Embryonic facial prominence (tissue), 1 donor: ENCODE measurements at regions not wholly inside any gene's neighbourhood (a gene's known extent, or its start where the extent isn't known, plus 50 kb on each side); places are given as distances from the start of the nearest gene placed in this dataset.

Experiments
- DNase-seq: peaks from one replicate; pipeline ENCODE4 v3.0.0-alpha.2; 2016; ENCODE audit errors: extremely low spot score

DNA sequence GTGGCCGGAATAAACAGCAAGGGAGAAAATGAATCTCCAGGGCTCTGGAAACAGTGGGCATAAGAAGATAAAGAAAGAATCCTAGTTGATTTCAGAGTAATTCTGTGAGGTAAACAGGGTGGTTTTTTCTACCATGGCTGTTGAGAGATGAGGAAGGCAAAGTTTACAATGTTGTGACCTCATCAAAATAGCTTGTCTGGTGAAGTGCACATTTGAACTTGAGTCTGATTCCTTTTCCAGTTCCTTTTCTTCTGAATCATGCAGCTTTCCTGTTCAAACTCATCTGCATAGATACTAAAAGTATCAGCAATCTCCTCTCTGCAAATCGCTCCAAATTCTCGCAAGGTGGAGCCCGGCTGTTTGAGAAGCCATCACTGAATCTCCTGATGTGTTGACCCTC, 161.7 kb downstream of the PLPP3 start:
- no peak for DNase-seq

DNA sequence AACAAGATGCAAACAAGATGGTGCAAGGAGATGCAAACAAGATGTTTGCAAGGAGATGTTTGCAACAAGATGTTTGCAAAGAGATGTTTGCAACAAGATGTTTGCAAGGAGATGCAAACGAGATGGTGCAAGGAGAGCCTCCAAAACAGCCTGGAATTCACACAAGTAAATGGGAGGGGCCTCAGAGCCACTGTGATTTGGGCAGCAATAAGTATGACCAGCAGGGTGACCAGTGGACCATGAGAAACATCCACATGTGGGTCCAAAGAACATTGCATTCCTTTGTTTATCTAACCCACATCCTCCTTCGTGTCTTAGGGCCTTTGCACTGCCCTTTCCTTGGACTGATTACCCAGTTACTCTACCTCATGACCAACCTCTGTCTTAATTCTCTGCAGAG, 162.9 kb downstream of the PLPP3 start:
- DNase-seq: no peak

DNA sequence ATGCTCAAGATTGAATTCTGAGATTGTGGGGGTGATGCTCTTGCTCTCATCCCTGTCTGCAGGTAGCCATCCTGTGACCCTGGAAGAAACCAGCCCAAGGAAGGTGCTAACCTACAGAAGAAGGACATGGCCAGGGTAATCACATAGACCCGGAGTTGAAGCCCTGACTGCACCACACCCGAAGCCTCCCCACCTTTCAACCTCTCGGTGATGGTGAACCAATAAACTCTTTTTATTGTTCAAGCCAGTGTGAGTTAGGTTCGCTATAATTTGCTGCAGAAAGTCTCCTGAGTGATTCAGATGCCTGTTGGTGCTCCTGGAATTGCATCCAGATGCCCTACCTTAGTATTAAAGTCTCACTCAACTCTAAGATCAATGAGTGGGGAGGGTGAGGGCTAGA, 163.6 kb downstream of the PLPP3 start:
- no peak for DNase-seq

DNA sequence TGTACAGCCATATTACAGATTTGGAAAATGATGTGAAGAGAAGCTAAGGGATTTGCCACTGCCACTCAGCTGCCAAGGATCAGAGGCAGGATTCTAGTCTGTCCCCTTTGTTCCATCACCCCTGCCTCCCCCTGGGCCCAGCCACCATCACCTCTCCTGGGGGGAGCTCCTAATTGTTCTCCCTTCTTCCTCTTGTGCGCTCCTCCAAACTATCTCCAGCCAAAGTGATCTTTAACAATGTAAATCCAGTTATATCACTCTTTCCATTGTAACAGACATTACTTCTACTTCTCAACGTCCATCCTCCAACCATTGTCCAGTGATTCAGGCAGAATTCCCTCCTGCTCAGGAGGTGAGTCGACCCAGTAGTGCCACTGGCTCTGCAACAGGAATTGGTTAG, 164.1 kb downstream of the PLPP3 start:
- DNase-seq: no peak

DNA sequence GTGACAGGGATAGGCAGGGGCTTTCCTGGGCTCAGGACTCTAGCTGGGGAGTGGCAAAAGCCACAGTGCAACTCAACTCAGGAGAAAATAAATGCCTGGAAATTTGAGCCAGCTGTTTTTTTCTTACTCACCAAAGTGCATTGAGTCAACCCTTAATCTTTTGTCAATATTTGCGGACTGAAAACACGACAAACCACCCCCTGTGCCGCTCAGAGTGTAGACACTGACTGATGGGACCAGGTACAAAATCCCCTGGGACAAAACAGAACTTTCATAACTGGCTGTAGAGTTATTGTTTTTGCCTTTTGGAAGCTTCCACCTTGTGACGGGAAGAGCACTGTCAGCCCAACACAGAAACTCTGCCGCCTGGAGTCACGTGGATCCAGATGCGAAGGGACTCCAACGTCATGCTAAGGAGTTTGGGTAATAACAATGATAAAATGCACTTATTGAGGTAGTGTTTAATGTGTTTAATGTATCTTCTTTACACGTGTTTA, 164.6 kb downstream of the PLPP3 start:
- DNase-seq: no peak

DNA sequence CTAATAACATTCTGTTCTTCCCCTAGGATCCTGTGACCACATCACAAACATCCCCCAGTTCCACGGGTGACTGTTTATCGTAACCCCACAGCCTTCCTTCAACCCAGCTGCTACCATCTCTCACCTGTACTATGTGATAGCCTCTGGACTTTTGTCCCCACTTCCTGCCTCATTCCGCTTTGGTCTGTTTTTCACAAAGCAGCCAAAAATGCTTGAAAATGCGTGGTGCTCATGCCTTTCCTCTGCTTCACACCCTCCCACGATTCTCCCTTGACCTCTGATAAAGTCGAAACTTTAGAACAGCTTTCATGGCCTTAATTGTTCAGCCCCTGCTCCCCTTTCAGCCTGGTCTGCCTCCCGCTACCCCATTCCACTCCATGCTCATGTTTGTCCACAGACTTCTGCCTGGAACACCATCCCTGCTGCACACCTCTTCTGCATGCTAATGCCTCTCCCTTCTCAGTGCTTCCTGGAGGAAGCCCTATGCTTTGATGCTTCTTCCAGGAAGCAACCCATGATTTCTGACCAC, 165.6 kb downstream of the PLPP3 start:
- DNase-seq: no peak

DNA sequence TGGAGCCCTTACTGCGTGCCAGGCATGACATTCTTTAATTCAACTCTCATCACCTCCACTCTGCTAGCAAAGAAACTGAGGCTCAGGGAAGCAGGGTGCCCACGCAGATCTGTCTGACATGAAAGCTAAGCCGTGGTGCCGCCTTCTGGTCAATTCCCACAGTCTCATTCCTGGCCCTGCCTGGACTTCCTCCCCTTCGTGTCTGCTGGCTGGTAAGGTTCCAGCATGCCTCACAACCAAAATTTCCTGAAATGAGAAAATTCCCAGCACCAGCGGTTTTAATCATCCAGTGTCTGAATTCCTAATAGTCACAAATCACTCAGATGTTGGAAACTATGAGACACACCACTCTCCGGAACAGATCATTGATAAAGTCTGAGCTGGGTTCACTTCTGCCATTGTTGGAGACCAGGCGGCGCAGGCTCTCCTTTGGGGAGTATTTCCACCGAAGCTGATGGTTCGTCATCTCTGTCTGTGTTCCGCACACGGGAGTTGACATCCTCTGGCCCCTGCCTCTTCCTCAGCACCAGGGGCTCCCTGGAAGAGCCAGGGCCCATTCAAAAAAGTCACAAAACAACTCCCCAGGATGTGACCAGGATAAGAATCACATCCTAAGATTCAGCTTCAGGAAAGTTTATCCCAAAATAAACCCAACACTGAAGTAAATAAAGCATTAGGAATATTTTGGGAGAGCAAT, 167.7 kb downstream of the PLPP3 start:
- DNase-seq: no peak

DNA sequence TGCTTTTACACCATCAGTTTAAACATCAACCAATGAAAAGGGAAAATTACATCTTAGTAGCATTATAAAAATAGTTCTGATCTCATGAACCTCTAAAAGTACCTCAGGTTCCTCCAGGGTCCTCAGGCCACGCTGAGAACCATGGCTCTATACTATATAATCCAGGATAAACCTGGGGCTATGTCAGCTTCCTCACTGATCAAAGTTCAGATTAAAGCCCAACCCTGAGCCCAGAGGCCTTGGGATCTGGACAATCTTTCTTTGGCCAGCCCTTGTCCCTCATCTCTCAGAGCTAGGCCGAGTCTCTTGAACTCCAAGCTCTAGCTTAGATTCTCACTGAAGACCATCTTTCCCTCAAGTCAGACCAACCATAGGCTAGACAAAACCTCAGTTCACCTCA, 168.3 kb downstream of the PLPP3 start:
- no peak for DNase-seq

DNA sequence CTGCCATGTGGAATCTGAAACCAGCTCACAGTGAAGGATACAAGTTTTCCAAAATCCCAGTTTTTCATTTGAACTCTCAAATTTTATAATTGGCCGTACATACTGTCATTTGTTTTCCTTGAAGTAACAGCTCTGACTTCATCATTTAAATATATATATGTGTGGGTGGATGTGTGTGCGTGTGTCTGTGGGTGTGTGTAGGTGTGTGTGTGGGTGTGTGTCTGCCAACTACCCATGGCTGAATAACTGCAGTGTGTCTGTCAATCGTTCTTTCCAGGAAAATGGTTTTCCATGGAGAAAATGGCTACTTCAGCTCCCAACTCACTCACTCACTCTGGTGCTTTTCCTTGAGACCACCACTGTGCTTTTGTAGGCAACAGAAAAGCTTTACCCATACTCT, 169.0 kb downstream of the PLPP3 start:
- DNase-seq: no peak

DNA sequence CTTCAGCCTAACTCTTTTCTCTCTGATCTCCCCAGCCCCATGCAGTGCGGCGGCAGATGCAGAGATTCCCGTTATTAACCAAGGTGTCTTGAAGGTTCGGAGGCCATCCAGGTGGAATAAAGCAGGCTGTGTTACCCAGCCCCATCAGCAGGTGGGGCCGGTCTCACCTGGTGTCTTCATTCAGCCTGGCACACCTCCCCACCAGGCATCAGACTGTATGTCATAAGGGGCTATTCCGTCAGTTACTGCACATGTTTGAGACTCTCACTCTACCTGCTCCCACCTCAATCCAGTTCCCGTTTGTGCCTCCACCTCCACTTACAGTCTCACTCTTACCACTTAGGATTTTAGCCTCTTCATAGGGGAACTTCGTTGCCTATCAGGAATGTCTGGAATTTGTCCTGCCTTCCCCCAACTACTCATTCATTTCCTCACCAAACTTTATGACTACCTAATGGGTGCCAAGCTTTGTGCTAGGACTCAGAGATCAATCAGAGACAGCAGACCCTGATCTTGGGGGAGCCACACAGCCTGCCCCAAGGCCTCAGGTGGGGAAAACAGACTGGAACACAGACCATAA, 170.2 kb downstream of the PLPP3 start:
- no peak for DNase-seq

DNA sequence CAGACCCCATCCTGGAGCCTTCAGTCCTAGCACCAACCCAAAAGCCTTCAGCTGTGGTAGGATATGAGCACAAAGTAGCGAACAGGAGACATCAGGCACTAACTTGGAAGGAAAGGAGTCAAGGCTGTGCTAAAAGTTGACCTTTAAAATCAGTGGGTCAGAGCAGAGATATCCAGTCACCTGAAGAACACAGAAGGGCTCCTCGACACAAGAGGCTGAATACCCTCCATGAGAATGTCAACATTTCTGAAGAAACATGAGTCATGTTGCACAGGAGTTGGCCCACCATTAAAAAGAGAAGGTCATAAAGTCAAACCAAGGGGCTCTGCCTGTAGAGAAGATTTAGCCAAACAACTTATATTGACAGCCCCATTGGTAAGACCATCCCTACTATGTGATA, 172.5 kb downstream of the PLPP3 start:
- no peak for DNase-seq

DNA sequence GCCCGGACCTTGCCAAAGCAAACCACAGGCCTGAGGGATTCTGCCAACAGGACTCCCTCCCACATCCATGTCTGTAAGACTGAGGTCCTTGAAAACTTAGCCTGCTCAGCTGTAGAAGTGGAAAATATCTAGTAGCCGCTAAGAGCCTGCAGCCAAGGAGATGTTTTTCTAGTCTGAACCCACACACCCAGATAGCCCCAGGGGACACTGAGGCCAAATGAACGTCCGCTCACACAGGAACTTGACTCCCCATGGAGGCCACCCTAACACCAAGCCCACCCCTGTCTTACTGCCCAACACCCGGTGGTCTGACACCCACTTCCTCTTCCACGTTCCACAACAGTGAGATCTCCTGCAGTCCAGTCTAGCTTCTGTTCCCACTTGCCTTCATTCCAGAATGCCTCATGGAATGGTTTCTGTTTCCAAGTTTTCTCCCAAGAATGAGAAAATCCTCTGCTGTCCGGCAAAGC, 174.8 kb downstream of the PLPP3 start:
- no peak for DNase-seq

DNA sequence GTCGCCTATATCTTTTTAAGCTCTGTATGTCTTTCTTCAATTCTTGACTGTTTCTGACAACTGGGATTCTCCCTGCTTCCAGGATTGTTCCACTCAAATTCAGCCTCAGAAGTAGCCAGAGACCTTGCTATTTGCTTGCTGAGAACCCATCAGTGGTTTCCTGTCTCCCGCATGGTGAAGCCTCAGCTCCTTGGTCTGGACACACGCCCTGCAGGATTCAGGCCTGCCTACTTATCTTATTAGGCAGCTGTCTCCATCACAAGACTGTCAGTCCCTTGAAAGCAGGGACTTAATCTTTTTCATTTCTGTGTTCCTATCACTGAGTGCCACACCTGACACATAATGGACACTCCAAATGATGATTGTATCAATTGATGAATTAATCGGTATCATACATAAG, 175.3 kb downstream of the PLPP3 start:
- no peak for DNase-seq

DNA sequence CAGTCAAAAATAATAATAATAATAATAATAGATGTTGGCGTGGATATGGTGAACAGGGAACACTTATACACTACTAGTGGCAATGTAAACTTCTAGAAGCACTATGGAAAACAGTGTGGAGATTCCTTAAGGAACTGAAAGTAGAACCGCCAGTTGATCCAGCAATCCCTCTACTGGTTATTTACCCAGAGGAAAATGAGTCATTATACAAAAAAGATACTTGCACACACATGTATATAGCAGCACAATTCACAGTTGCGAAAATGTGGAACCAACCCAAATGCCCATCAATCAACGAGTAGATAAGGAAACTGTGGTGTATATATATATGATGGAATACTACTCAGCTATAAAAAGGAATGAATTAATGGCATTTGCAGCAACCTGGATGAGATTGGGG, 176.0 kb downstream of the PLPP3 start:
- DNase-seq: no peak

DNA sequence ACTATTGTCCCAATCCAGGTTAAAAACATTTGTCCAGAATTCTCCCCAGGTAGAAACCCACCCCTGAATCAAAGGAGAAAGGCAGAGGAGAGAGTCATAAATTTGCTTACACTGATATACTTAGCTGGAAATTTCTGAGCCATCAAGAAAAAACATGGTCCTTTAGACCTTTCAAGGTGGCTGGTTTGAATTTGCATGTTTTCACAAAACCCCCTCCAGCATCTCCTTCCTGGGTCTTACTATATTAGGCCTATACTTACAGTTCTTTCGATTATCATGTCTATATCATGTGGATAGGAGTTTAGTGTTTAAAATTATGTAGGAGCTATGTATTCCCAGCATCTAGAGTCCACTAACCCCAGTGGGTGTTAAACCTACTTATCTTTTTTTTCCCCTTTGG, 178.2 kb downstream of the PLPP3 start:
- DNase-seq: no peak

DNA sequence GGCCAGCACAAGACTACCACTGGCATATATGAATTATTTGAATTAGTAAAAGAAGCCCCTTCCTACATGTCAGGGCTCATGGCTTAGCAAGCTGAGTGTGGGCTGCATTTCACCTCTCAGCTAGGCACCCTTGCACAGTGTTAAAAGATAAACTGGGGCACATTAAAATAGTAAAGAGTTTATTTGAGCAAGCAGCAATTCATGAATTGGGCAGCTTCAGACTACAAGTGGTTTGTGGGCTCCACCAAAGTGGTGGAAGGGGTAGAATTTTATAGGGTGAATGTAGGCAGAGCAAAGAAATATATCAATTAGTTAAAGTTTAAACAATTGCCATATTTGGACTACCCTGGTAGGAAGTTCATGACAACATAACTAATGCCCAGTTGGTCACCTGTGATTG, 178.8 kb downstream of the PLPP3 start:
- no peak for DNase-seq

DNA sequence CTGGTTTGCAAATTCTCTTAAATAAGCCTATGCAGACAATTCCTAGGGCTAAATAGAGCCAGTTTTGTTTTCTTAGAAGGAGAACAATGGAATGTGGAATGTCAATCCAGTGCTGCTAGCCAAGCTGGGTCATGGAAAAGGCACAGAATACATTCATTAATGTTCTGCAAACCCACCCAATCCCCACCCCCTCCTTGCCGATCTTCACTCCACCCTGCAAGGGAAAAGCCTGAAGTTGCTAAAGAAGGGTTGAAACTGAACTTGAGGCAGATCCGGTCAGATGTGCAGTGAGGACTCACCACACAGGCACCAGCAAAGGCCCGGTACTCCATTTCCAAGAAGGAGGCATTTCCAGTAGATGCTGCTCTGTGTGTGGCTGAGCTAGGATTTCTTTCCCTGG, 179.6 kb downstream of the PLPP3 start:
- no peak for DNase-seq

DNA sequence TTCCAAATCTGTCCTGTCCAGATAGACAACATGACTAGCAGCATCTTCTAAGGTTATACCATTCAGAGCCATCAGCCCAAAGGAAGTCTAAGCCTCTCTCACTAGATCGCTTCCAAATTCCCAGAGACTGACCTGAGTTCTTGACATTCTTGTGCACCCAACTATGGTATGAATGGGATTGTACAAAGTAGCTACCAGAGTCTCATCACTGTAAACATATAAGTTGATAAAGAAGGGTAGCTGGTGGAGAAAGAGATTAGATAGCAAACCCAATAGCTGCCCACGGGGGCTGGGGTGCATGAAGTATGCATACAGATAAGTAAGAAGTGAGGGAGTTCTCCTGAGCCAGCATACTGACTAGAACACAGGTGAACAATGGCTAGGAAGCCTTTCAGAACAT, 180.0 kb downstream of the PLPP3 start:
- no peak for DNase-seq

DNA sequence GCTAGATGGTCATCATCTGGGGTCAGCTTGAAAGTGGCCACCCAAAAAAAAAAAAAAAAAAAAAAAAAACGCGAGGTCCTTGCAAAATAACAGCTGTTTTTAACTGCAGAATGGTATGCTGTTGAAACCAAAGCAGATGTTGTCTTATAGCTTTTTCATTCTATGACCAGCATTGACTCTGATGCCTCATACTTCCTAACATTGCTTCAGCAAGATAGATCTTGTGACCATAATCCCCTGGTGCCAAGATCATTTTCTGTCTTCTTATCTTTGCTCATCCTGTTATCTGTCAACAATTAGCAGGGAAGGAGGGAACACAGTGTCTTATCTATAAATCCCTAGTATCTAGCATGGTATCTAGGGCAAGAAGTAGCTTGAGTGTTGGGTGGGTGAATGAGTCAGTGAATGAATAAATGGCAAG, 181.5 kb downstream of the PLPP3 start:
- DNase-seq: no peak

DNA sequence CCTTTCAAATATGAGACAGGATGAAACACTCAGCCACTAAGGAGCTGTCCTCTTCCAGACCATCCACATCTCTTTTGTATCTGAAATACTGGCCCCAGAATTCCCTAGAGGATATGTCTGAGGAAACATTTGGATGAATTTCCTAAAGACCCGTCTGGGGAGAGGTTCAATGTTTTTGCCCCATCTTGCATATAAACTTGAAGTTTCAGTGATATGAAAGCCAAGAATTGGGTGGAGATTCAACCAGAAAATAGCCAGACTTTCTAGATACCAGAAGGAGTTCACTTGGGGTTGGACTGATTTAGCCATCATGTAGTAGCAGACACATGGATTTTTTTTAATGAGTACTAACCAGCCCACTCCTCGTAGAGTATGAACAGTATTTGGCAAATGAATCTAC, 182.0 kb downstream of the PLPP3 start:
- DNase-seq: no peak

DNA sequence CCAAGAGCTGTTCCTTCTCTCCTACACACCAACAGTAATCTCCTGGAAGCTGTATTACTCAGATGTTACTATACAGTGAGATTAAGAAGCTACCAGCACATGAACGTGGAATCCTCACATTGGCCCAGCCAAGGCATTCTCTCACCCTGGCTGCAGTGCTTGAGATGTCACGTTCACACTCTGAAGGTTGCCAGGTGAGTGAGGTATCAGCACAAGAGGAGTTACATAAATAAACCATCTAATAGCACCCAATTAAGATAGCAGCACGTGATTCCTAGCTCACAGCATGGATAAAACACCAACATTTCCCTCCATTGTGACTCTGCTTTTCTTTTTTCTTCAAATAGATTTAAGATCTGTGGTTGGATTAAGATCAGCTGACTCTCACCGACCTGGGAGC, 182.8 kb downstream of the PLPP3 start:
- no peak for DNase-seq

DNA sequence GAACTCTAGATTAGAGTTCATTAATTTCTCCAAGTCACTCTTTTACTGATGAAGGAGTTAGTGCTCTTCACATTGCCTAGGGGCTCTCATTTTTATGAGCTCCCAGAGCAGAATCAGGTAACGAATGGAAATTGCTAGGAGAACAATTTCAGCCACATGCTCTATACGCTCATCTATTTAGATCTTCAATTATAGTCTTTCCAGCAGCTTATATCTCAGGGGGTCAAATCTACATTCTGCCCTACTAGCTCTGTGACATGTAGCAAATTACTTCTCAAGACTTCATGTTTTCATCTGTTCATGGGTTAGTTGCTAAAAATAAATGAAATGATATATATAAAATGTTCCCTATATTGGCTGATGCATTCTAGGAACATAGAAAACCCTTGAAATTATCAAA, 183.6 kb downstream of the PLPP3 start:
- no peak for DNase-seq

DNA sequence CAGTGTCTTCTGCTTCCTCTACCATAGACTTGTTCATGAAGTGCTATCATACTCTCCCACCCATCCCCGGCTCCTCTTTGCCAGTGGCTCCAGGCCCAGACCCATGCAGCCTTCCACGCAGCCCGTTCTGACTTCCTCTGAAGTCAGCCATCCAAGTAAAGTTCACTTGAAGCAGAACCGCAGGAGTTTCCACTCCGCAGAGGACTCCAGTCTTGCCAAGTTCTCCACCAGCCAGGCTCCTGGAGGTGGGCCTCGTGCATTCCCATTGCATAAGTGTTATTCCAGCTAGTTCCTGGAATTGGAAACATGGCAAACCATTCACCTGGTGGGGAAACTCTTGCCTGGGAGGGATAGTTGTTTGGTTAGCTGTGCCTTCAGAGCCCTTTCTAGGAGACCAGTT, 185.1 kb downstream of the PLPP3 start:
- DNase-seq: no peak
